SU-DHL-6 (cell line): ENCODE measurements at regions not wholly inside any gene's neighbourhood (a gene's known extent, or its start where the extent isn't known, plus 50 kb on each side); places are given as distances from the start of the nearest gene placed in this dataset.
"Not testable (repeated sequence)": the region's sequence is repeated elsewhere in the genome, so short reads cannot be mapped to it uniquely, and the experiment has no call there.

Source experiments
- H2AFZ ChIP-seq: fragments of 200-600 bp; sonication (generic); 2 replicates; pipeline ENCODE4 v1.6.1; 2014; ENCODE audit warnings: low read depth, mild to moderate bottlenecking, moderate library complexity, mixed read lengths, antibody characterized with exemption, low read length; ENCODE audit not compliant: severe bottlenecking
- H3F3A ChIP-seq: fragments of 200-600 bp; shearing (Covaris generic); 2 replicates; pipeline ENCODE4 v1.6.0; 2016; ENCODE audit warnings: antibody characterized with exemption, mild to moderate bottlenecking; ENCODE audit not compliant: insufficient read depth
- H3K27ac ChIP-seq: fragments of 200-600 bp; sonication (generic); 2 replicates; pipeline ENCODE4 v1.5.1; 2016; ENCODE audit warnings: low read depth, mild to moderate bottlenecking, low read length, moderate library complexity, mixed read lengths
- H3K27me3 ChIP-seq: fragments of 200-600 bp; sonication (generic), shearing (Covaris generic); 2 replicates; pipeline ENCODE4 v1.6.0; 2014; ENCODE audit warnings: mild to moderate bottlenecking, low read length
- H3K36me3 ChIP-seq: fragments of 200-600 bp; sonication (generic); 2 replicates; pipeline ENCODE4 v1.6.1; 2014; ENCODE audit warnings: mild to moderate bottlenecking, low read length, mixed read lengths
- H3K4me2 ChIP-seq: fragments of 300-600, 200-600 bp; shearing (Covaris generic), sonication (generic); 2 replicates; pipeline ENCODE4 v1.6.0; 2014; ENCODE audit warnings: low read length, low read depth, mild to moderate bottlenecking; ENCODE audit not compliant: poor library complexity, severe bottlenecking
- H3K4me3 ChIP-seq: fragments of 200-600 bp; sonication (generic); 2 replicates; pipeline ENCODE4 v1.5.1; 2014; ENCODE audit warnings: antibody characterized with exemption, low read length, mild to moderate bottlenecking, mixed read lengths; ENCODE audit not compliant: insufficient read depth, poor library complexity, severe bottlenecking
- H3K79me2 ChIP-seq: fragments of 200-600 bp; sonication (generic); 2 replicates; pipeline ENCODE4 v1.6.1; 2014; ENCODE audit warnings: mild to moderate bottlenecking, low read length, moderate library complexity; ENCODE audit not compliant: insufficient read depth
- H3K9ac ChIP-seq: fragments of 200-600 bp; sonication (generic); 2 replicates; pipeline ENCODE4 v1.7.0; 2014; ENCODE audit warnings: mild to moderate bottlenecking, low read length
- H3K9me2 ChIP-seq: fragments of 200-600 bp; sonication (generic); replicated peaks from 2 replicates; pipeline ENCODE4 v1.6.1; 2014; ENCODE audit warnings: low read length; ENCODE audit not compliant: insufficient read depth
- H3K9me3 ChIP-seq: fragments of 200-600 bp; sonication (generic); 2 replicates; pipeline ENCODE4 v1.6.1; 2014; ENCODE audit warnings: low read length, mixed read lengths; ENCODE audit not compliant: insufficient read depth
- H4K20me1 ChIP-seq: fragments of 200-600 bp; sonication (generic); 2 replicates; pipeline ENCODE4 v1.6.1; 2014; ENCODE audit warnings: low read depth, mild to moderate bottlenecking, antibody characterized with exemption, low read length, moderate library complexity, mixed read lengths
- EZH2phosphoT487 ChIP-seq: fragments of 200-600 bp; sonication (generic), shearing (Covaris generic); conservative IDR thresholded peaks from 2 replicates; pipeline ENCODE4 v1.6.1; 2018; ENCODE audit warnings: mild to moderate bottlenecking, antibody characterized with exemption, low read length, moderate library complexity, mixed read lengths
- TF ChIP-seq, protein P1 (sequence below): fragments of 200-600 bp; sonication (generic); IDR thresholded peaks from one replicate; pipeline ENCODE4 v1.5.1; 2017; ENCODE audit warnings: antibody characterized with exemption, mild to moderate bottlenecking, low read length, moderate library complexity; ENCODE audit not compliant: insufficient read depth, poor library complexity, severe bottlenecking

DNA sequence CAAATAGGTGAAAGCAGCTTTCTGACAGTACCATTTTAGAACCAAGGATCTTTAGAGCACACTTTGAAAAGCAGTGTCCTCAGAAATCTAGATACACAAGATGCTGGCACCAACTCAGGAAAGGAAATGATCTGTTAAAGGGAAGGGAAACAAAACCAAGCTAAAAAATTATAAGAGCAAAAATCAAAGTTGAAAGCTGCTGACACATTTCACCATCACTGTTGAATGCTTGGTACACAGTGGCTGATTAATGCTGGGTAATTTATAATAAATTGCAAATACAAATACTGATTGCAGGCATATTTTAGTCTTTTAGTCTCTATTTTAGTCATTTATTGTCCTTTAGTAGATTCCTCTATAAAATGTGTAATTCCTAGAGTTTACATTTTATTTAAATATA lies 1540.1 kb upstream of the PCDH10 start:
- TF ChIP-seq EZH2phosphoT487, result no peak
- TF ChIP-seq, protein P1, sequence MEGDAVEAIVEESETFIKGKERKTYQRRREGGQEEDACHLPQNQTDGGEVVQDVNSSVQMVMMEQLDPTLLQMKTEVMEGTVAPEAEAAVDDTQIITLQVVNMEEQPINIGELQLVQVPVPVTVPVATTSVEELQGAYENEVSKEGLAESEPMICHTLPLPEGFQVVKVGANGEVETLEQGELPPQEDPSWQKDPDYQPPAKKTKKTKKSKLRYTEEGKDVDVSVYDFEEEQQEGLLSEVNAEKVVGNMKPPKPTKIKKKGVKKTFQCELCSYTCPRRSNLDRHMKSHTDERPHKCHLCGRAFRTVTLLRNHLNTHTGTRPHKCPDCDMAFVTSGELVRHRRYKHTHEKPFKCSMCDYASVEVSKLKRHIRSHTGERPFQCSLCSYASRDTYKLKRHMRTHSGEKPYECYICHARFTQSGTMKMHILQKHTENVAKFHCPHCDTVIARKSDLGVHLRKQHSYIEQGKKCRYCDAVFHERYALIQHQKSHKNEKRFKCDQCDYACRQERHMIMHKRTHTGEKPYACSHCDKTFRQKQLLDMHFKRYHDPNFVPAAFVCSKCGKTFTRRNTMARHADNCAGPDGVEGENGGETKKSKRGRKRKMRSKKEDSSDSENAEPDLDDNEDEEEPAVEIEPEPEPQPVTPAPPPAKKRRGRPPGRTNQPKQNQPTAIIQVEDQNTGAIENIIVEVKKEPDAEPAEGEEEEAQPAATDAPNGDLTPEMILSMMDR, result no peak
- Histone ChIP-seq H2AFZ (no peak overlapping the region), H3K27ac (no peak overlapping the region), H4K20me1 (no peaks in the 10 kb centered on the region), H3K79me2 (no peaks in the 10 kb centered on the region), H3F3A (no peaks in the 10 kb centered on the region), H3K9me2 (no peaks in the 10 kb centered on the region), H3K27me3 (no peaks in the 10 kb centered on the region), H3K9ac (no peak overlapping the region), H3K4me2 (no peak overlapping the region), H3K36me3 (no peaks in the 10 kb centered on the region), H3K4me3 (no peak overlapping the region), H3K9me3 (no peaks in the 10 kb centered on the region)

DNA sequence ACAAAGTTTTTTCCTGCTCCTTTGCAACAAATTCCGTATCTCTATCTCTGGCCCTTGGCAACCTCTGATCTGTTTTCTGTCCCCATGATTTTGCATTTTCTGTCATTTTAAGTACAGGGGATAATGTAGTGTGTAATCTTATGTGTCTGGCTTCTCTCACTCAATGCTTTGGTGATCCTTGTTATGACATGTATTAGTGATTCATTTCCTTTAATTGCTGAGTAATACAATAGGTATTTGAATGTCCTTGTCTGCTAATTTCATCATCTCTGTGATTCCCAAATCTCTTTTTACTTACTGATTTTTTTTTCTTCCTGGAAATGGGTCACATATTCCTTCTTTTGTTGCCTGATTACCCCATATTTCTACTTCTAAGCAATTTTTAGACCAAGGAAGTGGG lies 1538.6 kb upstream of the PCDH10 start:
- H2AFZ ChIP-seq, H3K9ac ChIP-seq, H3K9me3 ChIP-seq, H3K27me3 ChIP-seq, H3K36me3 ChIP-seq, H3K4me3 ChIP-seq, H3K27ac ChIP-seq, H3K79me2 ChIP-seq, H3K9me2 ChIP-seq, H3F3A ChIP-seq, H4K20me1 ChIP-seq, H3K4me2 ChIP-seq: not testable (repeated sequence)

- H3K9me3 ChIP-seq, result no peaks in the 10 kb centered on the region
- H2AFZ ChIP-seq, result no peak overlapping the region
- no peaks in the 10 kb centered on the region for H3F3A ChIP-seq
- no peaks in the 10 kb centered on the region for H3K9me2 ChIP-seq
- H3K79me2 ChIP-seq, result no peaks in the 10 kb centered on the region
- H3K4me2 ChIP-seq, result no peak overlapping the region
- no peaks in the 10 kb centered on the region for H4K20me1 ChIP-seq
- no peaks in the 10 kb centered on the region for H3K36me3 ChIP-seq
- H3K27me3 ChIP-seq, result no peaks in the 10 kb centered on the region
- H3K27ac ChIP-seq, result no peak overlapping the region
- TF ChIP-seq EZH2phosphoT487, result no peak
- TF ChIP-seq, protein P1, result no peak
- H3K9ac ChIP-seq, result no peak overlapping the region
- no peak overlapping the region for H3K4me3 ChIP-seq
Measured at GRCh38 chr4:131613086-131613823, 1535.8 kb upstream of the PCDH10 start.

DNA sequence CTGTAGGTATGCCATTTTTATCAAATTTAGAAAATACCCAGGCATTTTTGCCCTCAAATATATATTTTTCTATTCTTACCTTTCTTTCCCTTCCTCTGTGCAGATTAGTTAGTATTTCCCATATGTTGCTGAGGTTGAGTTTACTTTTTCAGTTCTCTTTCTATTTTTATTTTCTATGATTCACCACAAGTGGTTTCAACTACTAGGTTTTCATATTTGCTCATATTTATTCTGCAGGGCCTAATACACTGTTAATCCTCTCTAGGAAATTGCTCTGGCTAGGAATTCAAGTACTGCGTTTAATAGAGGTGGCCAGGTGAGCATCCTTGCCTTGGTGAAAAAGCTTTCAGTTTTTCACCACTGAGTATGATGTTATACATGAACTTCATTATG lies 1535.3 kb upstream of the PCDH10 start:
- H3K27ac ChIP-seq, result no peak overlapping the region
- H3K27me3 ChIP-seq, result no peaks in the 10 kb centered on the region
- no peak overlapping the region for H2AFZ ChIP-seq
- H3K9me2 ChIP-seq, result no peaks in the 10 kb centered on the region
- H3K9me3 ChIP-seq, result no peaks in the 10 kb centered on the region
- no peaks in the 10 kb centered on the region for H4K20me1 ChIP-seq
- no peak overlapping the region for H3K9ac ChIP-seq
- no peaks in the 10 kb centered on the region for H3K36me3 ChIP-seq
- no peaks in the 10 kb centered on the region for H3F3A ChIP-seq
- no peak overlapping the region for H3K4me3 ChIP-seq
- H3K4me2 ChIP-seq, result no peak overlapping the region
- TF ChIP-seq, protein P1, result no peak
- no peak for TF ChIP-seq EZH2phosphoT487
- no peaks in the 10 kb centered on the region for H3K79me2 ChIP-seq
